22Rv1 (cell line): ENCODE measurements at regions not wholly inside any gene's neighbourhood (a gene's known extent, or its start where the extent isn't known, plus 50 kb on each side); places are given as distances from the start of the nearest gene placed in this dataset.

Experiments used
- ZFX ChIP-seq: fragments of 450-650 bp; IDR thresholded peaks from 2 replicates; pipeline ENCODE4 v1.6.1; 2017; ENCODE audit warnings: antibody characterized with exemption, borderline replicate concordance
- TF ChIP-seq, protein P1 (sequence below): fragments of 450-650 bp; IDR thresholded peaks from 2 replicates; pipeline ENCODE4 v1.5.1; 2017; ENCODE audit warnings: mild to moderate bottlenecking

DNA sequence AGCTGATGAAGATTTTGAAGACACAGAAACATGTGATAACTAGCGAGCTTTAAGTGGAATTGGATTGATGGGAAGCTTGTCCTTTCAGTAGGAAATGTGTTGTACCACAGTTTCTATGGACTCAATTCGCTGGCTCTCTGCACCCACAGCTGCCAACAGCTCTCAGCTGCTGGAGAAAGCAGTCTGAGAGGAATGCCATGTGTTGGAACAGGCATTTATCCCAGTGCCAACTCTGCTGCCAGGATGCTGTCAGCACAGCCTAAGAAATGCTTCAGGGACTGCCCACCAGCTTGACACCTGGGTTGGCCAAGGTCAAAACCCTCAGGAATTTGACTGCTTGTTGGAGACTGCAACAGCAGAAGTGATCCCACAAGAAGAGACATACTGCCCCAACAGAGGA lies 193.0 kb upstream of the THSD7B start:
- TF ChIP-seq, protein P1, sequence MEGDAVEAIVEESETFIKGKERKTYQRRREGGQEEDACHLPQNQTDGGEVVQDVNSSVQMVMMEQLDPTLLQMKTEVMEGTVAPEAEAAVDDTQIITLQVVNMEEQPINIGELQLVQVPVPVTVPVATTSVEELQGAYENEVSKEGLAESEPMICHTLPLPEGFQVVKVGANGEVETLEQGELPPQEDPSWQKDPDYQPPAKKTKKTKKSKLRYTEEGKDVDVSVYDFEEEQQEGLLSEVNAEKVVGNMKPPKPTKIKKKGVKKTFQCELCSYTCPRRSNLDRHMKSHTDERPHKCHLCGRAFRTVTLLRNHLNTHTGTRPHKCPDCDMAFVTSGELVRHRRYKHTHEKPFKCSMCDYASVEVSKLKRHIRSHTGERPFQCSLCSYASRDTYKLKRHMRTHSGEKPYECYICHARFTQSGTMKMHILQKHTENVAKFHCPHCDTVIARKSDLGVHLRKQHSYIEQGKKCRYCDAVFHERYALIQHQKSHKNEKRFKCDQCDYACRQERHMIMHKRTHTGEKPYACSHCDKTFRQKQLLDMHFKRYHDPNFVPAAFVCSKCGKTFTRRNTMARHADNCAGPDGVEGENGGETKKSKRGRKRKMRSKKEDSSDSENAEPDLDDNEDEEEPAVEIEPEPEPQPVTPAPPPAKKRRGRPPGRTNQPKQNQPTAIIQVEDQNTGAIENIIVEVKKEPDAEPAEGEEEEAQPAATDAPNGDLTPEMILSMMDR = no peak
- no peak for TF ChIP-seq ZFX
